Esophagus squamous epithelium (tissue), 4 donors: ENCODE measurements at regions not wholly inside any gene's neighbourhood (a gene's known extent, or its start where the extent isn't known, plus 50 kb on each side); places are given as distances from the start of the nearest gene placed in this dataset.

Experiments
- CTCF ChIP-seq, 6 experiments: fragments of 450-650 bp in 4 of 6; fragments of 200-600 bp in 2 of 6; sonication (generic) in 2 of 6; IDR thresholded peaks; one replicate each; pipeline ENCODE4 v1.5.1; 2016 to 2019; ENCODE audit warnings: antibody characterized with exemption in 6 of 6, mild to moderate bottlenecking in 4 of 6, moderate library complexity in 4 of 6
- POLR2A ChIP-seq, 4 donors: fragments of 450-650 bp; IDR thresholded peaks; one replicate each; pipeline ENCODE4 v1.6.1; 2017; ENCODE audit warnings: antibody characterized with exemption in 4 of 4, mild to moderate bottlenecking in 4 of 4, moderate library complexity in 3 of 4

- TF ChIP-seq CTCF (IDR thresholded peaks at IDR 0.05) (no peak), POLR2A (IDR thresholded peaks at IDR 0.05) (no peak)
Observed at GRCh38 chr19:28998974-28999373, 214.0 kb downstream of the UQCRFS1 start.
